Body of pancreas (tissue), 4 donors: ENCODE measurements at regions not wholly inside any gene's neighbourhood (a gene's known extent, or its start where the extent isn't known, plus 50 kb on each side); places are given as distances from the start of the nearest gene placed in this dataset.

Experiments
- CTCF ChIP-seq, 7 experiments: fragments of 450-650 bp in 4 of 7; fragments of 200-600 bp in 3 of 7; sonication (generic) in 3 of 7; IDR thresholded peaks; one replicate each; pipeline ENCODE4 v1.5.1; 2016 to 2019; ENCODE audit warnings: antibody characterized with exemption in 7 of 7
- POLR2A ChIP-seq, 3 donors: fragments of 450-650 bp; IDR thresholded peaks; one replicate each; pipeline ENCODE4 v1.6.1; 2016; ENCODE audit warnings: antibody characterized with exemption in 3 of 3, mild to moderate bottlenecking in 2 of 3

- no peak for TF ChIP-seq CTCF (IDR thresholded peaks at IDR 0.05)
- TF ChIP-seq POLR2A (IDR thresholded peaks at IDR 0.05) = no peak
These were observed 142.5 kb upstream of the LMNTD1 start for GRCh38 chr12:25695574-25695973.
